NCI-H774 (cell line): ENCODE measurements at regions not wholly inside any gene's neighbourhood (a gene's known extent, or its start where the extent isn't known, plus 50 kb on each side); places are given as distances from the start of the nearest gene placed in this dataset.

Experiments
- DNase-seq: peaks from one replicate; lab custom pipeline; 2025; lab: John Stamatoyannopoulos, UW

GRCh38 chr7:51367614-51367968 is 51.0 kb upstream of the COBL start:
- DNase-seq: no peak

GRCh38 chr7:51366930-51367613 is 50.5 kb upstream of the COBL start:
- peak; percentile 59 for DNase-seq
